GM23338 (cell line): ENCODE measurements at regions not wholly inside any gene's neighbourhood (a gene's known extent, or its start where the extent isn't known, plus 50 kb on each side); places are given as distances from the start of the nearest gene placed in this dataset.

ENCODE experiments used
- CTCF ChIP-seq, 2 experiments: fragments of 200-600 bp in 1 of 2; sonication (generic) in 1 of 2; conservative IDR thresholded peaks; 2 replicates each; pipeline versions ENCODE4 v1.5.1 to v1.6.1; 2016 to 2017; ENCODE audit warnings: antibody characterized with exemption in 2 of 2, low read depth in 2 of 2, mild to moderate bottlenecking in 2 of 2, moderate library complexity in 1 of 2
- EZH2 ChIP-seq: fragments of 200-600 bp; sonication (generic); IDR thresholded peaks from one replicate; pipeline ENCODE4 v1.8.0; 2017; ENCODE audit warnings: antibody characterized with exemption, mild to moderate bottlenecking, low read depth; ENCODE audit not compliant: unreplicated experiment
- POLR2AphosphoS5 ChIP-seq: IDR thresholded peaks from 2 replicates; pipeline ENCODE4 v1.6.1; 2016; ENCODE audit warnings: antibody characterized with exemption, low read depth
- REST ChIP-seq: IDR thresholded peaks from one replicate; pipeline ENCODE4 v1.6.1; 2018; ENCODE audit warnings: antibody characterized with exemption; ENCODE audit not compliant: unreplicated experiment

GRCh38 chr7:25684360-25684759, 456.1 kb upstream of the NPVF start:
- TF ChIP-seq CTCF (conservative IDR thresholded peaks at IDR 0.05; ENCODE audit: low read depth in 2 of 2): no peak
- TF ChIP-seq REST: no peak
- no peak for TF ChIP-seq POLR2AphosphoS5
- TF ChIP-seq EZH2: no peak
